ENCODE measurements at regions not wholly inside any gene's neighbourhood (a gene's known extent, or its start where the extent isn't known, plus 50 kb on each side); places are given as distances from the start of the nearest gene placed in this dataset.

DNA sequence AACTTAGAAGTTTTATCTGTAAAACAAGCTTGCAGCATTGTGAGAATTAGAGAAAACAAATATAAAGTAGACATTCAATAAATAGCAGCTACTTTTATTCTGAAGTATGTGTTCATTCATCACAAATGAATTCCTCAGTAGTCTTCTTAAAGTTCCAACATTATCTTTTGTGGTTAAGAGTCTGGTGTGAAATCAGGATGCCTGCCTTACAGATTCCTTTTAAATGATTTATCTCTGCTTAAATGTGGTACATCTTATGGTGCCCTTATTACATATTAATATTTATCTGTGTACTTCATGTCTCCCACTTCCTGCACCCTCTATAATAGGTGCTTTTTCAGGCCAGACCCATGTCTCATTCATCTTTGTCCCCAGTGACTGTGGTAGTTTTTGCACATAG is 595.0 kb downstream of the STK39 start:
- TF ChIP-seq, protein P1, sequence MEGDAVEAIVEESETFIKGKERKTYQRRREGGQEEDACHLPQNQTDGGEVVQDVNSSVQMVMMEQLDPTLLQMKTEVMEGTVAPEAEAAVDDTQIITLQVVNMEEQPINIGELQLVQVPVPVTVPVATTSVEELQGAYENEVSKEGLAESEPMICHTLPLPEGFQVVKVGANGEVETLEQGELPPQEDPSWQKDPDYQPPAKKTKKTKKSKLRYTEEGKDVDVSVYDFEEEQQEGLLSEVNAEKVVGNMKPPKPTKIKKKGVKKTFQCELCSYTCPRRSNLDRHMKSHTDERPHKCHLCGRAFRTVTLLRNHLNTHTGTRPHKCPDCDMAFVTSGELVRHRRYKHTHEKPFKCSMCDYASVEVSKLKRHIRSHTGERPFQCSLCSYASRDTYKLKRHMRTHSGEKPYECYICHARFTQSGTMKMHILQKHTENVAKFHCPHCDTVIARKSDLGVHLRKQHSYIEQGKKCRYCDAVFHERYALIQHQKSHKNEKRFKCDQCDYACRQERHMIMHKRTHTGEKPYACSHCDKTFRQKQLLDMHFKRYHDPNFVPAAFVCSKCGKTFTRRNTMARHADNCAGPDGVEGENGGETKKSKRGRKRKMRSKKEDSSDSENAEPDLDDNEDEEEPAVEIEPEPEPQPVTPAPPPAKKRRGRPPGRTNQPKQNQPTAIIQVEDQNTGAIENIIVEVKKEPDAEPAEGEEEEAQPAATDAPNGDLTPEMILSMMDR (IDR thresholded peaks at IDR 0.05): no peak
- TF ChIP-seq POLR2A (IDR thresholded peaks at IDR 0.05): no peak

All from lower leg skin (tissue), 3 donors.